ENCODE measurements at regions not wholly inside any gene's neighbourhood (a gene's known extent, or its start where the extent isn't known, plus 50 kb on each side); places are given as distances from the start of the nearest gene placed in this dataset.
A peak's percentile ranks its signal among the peaks of the same experiment; 100 is the strongest.
"Not testable (repeated sequence)": the region's sequence is repeated elsewhere in the genome, so short reads cannot be mapped to it uniquely, and the experiment has no call there.

DNA sequence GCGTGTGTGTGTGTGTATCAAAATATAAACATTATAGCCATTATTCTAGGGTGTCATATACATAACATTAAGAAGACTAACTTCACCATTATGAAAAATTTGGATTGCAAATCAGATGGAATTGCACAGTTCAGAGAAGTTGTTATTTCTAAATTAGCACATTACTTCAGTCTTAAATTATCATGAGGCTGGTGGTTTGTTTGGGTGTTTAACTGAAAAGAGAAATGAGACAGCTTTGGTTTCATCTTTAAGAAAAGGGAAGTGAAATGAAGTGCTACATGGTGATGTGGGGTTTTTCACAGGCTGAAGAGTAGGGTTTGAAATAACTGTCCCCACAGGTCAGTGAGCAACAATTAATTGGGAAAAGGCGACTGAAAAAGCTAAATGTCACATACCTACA is 161.2 kb upstream of the XIRP2 start:
- Histone ChIP-seq H3K4me1 (ENCODE audit: low read depth) (no peaks in the 10 kb centered on the region), H3K27me3 (no peaks in the 10 kb centered on the region), H3K27ac (no peak overlapping the region), H3K36me3 (no peaks in the 10 kb centered on the region), H3K9me3 (ENCODE audit: low read depth) (no peaks in the 10 kb centered on the region), H3K4me3 (no peak overlapping the region)
- TF ChIP-seq, protein P1, sequence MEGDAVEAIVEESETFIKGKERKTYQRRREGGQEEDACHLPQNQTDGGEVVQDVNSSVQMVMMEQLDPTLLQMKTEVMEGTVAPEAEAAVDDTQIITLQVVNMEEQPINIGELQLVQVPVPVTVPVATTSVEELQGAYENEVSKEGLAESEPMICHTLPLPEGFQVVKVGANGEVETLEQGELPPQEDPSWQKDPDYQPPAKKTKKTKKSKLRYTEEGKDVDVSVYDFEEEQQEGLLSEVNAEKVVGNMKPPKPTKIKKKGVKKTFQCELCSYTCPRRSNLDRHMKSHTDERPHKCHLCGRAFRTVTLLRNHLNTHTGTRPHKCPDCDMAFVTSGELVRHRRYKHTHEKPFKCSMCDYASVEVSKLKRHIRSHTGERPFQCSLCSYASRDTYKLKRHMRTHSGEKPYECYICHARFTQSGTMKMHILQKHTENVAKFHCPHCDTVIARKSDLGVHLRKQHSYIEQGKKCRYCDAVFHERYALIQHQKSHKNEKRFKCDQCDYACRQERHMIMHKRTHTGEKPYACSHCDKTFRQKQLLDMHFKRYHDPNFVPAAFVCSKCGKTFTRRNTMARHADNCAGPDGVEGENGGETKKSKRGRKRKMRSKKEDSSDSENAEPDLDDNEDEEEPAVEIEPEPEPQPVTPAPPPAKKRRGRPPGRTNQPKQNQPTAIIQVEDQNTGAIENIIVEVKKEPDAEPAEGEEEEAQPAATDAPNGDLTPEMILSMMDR (IDR thresholded peaks at IDR 0.05; ENCODE audit: low read depth, low read length): no peak
- DNase-seq (ENCODE audit: low read depth in 1 of 2, low spot score in 1 of 2): no peak

DNA sequence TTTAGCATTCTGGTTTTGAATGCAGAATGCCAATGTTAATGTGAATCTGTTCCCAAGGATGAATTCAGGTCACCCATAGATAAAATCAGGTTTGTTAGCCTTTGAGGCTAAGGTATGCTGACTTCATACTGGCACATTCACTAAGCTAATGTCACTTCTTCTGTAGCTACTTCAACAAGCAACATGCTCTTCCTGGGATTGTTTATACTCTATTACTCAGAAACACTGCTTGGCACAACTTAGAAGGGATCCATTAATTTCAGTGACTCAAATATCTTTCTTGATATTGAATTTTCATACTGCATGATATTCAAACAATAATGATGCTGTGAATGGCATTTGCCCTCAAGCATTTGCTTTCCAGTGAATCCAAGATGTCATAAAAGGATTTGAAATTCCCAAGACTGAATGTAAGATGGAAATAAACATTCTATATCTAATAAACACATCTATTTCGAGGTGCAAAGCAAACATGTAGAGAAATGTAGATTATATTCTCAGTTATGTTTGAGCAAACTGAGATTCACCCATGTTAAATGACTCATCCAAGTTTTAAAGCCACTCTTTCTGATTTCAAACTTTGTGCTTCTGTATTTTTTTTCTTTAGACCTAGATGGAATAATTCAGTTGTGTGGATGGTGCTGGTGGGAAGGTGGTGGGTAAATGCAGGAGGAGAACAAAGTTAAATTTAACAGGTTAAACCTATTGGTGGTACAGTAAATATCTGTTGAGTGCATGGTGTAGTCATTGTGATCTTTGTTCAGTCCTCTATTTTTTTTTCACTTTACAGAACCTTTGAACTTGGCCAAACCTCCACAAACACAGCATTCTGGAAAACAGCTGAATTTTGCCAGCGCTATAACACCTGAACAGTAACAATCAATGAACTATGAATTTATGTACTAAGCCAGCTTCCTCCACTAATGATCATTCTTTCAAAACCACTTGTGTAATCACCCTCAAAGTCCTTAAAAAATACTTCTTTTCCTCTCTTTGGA is 162.1 kb upstream of the XIRP2 start:
- TF ChIP-seq, protein P1 (IDR thresholded peaks at IDR 0.05; ENCODE audit: low read depth, low read length): no peak
- DNase-seq (ENCODE audit: low read depth in 1 of 2, low spot score in 1 of 2): no peak
- no peaks in the 10 kb centered on the region for H3K9me3 ChIP-seq (ENCODE audit: low read depth)
- no peak overlapping the region for H3K4me3 ChIP-seq
- H3K27ac ChIP-seq: no peak overlapping the region
- H3K27me3 ChIP-seq: no peaks in the 10 kb centered on the region
- H3K36me3 ChIP-seq: no peaks in the 10 kb centered on the region
- no peaks in the 10 kb centered on the region for H3K4me1 ChIP-seq (ENCODE audit: low read depth)

DNA sequence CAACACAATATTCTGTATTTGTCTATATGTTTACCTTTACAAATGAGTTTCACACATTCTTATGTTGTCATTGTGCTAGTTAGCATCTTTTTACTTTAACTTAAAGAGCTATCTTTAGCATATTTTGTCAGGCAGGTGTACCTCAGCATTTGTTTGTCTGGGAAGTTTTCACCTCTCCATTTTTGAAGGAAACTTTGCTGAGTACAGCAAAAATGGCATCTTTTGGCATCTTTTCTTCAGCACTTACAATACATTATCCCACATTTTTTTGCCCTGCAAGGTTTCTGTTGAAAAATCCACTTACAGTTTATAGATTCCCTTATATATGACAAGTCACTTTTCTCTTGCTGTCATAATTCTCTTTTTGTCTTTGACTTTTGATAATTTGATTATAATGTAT is 171.3 kb upstream of the XIRP2 start:
- H3K27ac ChIP-seq: no peak overlapping the region
- no peaks in the 10 kb centered on the region for H3K9me3 ChIP-seq (ENCODE audit: low read depth)
- H3K27me3 ChIP-seq: no peaks in the 10 kb centered on the region
- H3K4me1 ChIP-seq (ENCODE audit: low read depth): no peaks in the 10 kb centered on the region
- no peaks in the 10 kb centered on the region for H3K36me3 ChIP-seq
- H3K4me3 ChIP-seq: no peak overlapping the region
- TF ChIP-seq, protein P1 (IDR thresholded peaks at IDR 0.05; ENCODE audit: low read depth, low read length): no peak
- DNase-seq (ENCODE audit: low read depth in 1 of 2, low spot score in 1 of 2): no peak

DNA sequence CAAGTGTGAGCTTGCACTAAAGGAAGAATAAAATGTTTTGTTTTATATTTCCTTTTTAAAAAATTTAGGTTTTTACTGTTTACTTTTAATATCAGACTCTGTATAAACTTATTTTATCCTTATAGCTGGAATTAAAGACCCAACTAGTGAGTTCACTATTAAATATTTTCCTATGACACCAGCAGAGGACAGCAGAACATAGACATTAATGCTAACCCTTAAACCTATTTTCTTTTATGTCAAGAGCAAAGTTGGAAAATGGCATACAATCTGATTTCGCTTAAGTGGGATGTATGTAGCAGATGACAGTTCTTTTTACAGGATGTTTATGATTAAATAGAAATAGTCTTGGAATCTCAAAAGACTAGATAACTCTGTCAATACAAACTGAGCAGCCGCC is 188.2 kb upstream of the XIRP2 start:
- DNase-seq (ENCODE audit: low read depth in 1 of 2, low spot score in 1 of 2): peak in 1 of 2 donors; percentile 1
- Histone ChIP-seq H3K36me3 (no peaks in the 10 kb centered on the region), H3K27ac (no peak overlapping the region), H3K9me3 (ENCODE audit: low read depth) (no peaks in the 10 kb centered on the region), H3K27me3 (no peaks in the 10 kb centered on the region), H3K4me1 (ENCODE audit: low read depth) (no peaks in the 10 kb centered on the region), H3K4me3 (no peak overlapping the region)
- TF ChIP-seq, protein P1 (IDR thresholded peaks at IDR 0.05; ENCODE audit: low read depth, low read length): no peak

DNA sequence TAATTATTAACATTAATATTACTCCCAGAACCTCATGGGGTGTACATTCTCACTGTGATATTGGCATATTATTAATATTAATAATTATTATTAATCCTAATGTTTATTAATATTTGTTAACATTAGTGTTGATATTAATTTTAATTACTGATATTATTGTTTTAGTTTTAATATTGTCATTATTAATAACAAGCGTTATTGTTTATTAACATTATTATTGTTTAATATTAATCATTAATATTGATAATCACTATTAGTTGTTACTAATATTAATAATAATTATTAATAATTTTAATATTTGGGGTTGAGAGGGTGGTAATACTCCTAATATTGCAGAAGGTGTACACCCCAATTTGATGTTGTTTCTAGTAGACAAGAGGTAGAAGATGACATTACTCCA is 193.1 kb upstream of the XIRP2 start:
- Histone ChIP-seq H3K36me3 (no peaks in the 10 kb centered on the region), H3K27ac (no peak overlapping the region), H3K9me3 (ENCODE audit: low read depth) (no peaks in the 10 kb centered on the region), H3K27me3 (no peaks in the 10 kb centered on the region), H3K4me3 (no peak overlapping the region), H3K4me1 (ENCODE audit: low read depth) (no peaks in the 10 kb centered on the region)
- TF ChIP-seq, protein P1 (IDR thresholded peaks at IDR 0.05; ENCODE audit: low read depth, low read length): no peak
- no peak for DNase-seq (ENCODE audit: low read depth in 1 of 2, low spot score in 1 of 2)

DNA sequence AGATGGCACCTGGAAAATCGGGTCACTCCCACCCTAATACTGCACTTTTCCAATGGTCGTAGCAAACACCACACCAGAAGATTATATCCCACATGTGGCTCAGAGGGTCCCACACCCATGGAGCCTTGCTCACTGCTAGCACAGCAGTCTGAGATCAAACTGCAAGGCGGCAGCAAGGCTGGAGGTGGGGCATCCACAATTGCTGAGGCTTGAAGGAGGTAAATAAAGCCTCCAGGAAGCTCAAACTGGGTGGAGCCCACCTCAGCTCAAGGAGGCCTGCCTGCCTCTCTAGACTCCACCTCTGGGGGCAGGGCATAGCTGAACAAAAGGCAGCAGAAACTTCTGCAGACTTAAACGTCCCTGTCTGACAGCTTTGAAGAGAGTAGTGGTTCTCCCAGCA is 192.0 kb upstream of the SCN7A start:
- H3K4me1 ChIP-seq (ENCODE audit: low read depth); H3K27ac ChIP-seq; H3K4me3 ChIP-seq; H3K36me3 ChIP-seq; H3K27me3 ChIP-seq; DNase-seq (ENCODE audit: low read depth in 1 of 2, low spot score in 1 of 2); H3K9me3 ChIP-seq (ENCODE audit: low read depth): not testable (repeated sequence)
